ENCODE measurements at regions not wholly inside any gene's neighbourhood (a gene's known extent, or its start where the extent isn't known, plus 50 kb on each side); places are given as distances from the start of the nearest gene placed in this dataset.

- Histone ChIP-seq H3K4me3 (ENCODE audit: low read length) (no peak overlapping the region), H3K27ac (ENCODE audit: low read depth, low read length) (no peak overlapping the region), H3K9me2 (replicated peaks; ENCODE audit: control insufficient read depth, low read length) (no peaks in the 10 kb centered on the region), H3K27me3 (ENCODE audit: control insufficient read depth, low read length) (no peaks in the 10 kb centered on the region), H3K4me2 (ENCODE audit: low read length) (no peak overlapping the region), H4K20me1 (ENCODE audit: control insufficient read depth, insufficient read depth, low read depth, low read length) (no peaks in the 10 kb centered on the region), H3F3A (ENCODE audit: control insufficient read depth, insufficient read depth) (no peaks in the 10 kb centered on the region), H3K4me1 (ENCODE audit: control insufficient read depth, low read length) (no peaks in the 10 kb centered on the region), H3K79me2 (ENCODE audit: control insufficient read depth, low read length) (no peaks in the 10 kb centered on the region), H3K36me3 (ENCODE audit: control insufficient read depth, low read length) (no peaks in the 10 kb centered on the region), H3K9me3 (ENCODE audit: control insufficient read depth, insufficient read depth, low read length) (no peaks in the 10 kb centered on the region)
- no peak for TF ChIP-seq EZH2phosphoT487 (IDR thresholded peaks at IDR 0.05; ENCODE audit: borderline replicate concordance, low read length)
- no peak for TF ChIP-seq CTCF (IDR thresholded peaks at IDR 0.05; ENCODE audit: low read depth, low read length, poor library complexity, severe bottlenecking)
Measured at GRCh38 chr2:21676041-21676440, 552.3 kb downstream of the TDRD15 start.

DNA sequence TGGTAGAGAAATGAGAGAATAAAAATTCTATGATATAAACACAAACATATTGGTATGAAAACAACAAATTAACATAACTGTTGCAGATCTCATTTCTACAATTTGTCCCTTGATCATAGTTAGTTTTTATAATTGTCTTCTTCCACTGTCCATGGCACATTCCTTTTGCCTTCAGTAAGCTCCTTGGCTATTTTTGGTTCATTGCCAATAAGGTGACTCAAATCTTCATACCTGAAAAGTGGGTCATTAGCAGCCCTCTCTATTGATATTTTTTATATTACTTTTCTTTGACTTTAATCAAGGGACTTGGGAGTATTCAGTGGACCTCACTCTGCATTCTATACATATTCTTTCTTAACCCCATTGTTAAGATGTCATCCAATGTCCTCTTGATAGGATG, 552.9 kb downstream of the TDRD15 start:
- Histone ChIP-seq H3K27me3 (ENCODE audit: control insufficient read depth, low read length) (no peaks in the 10 kb centered on the region), H3K4me2 (ENCODE audit: low read length) (no peak overlapping the region), H3K36me3 (ENCODE audit: control insufficient read depth, low read length) (no peaks in the 10 kb centered on the region), H4K20me1 (ENCODE audit: control insufficient read depth, insufficient read depth, low read depth, low read length) (no peaks in the 10 kb centered on the region), H3K4me1 (ENCODE audit: control insufficient read depth, low read length) (no peaks in the 10 kb centered on the region), H3K9me2 (replicated peaks; ENCODE audit: control insufficient read depth, low read length) (no peaks in the 10 kb centered on the region), H3K9me3 (ENCODE audit: control insufficient read depth, insufficient read depth, low read length) (no peaks in the 10 kb centered on the region), H3K79me2 (ENCODE audit: control insufficient read depth, low read length) (no peaks in the 10 kb centered on the region), H3F3A (ENCODE audit: control insufficient read depth, insufficient read depth) (no peaks in the 10 kb centered on the region), H3K27ac (ENCODE audit: low read depth, low read length) (no peak overlapping the region), H3K4me3 (ENCODE audit: low read length) (no peak overlapping the region)
- no peak for TF ChIP-seq EZH2phosphoT487 (IDR thresholded peaks at IDR 0.05; ENCODE audit: borderline replicate concordance, low read length)
- TF ChIP-seq CTCF (IDR thresholded peaks at IDR 0.05; ENCODE audit: low read depth, low read length, poor library complexity, severe bottlenecking), result no peak

- H3K4me3 ChIP-seq (ENCODE audit: low read length), result no peak overlapping the region
- H3K4me2 ChIP-seq (ENCODE audit: low read length), result no peak overlapping the region
- H4K20me1 ChIP-seq (ENCODE audit: control insufficient read depth, insufficient read depth, low read depth, low read length), result no peaks in the 10 kb centered on the region
- TF ChIP-seq CTCF (IDR thresholded peaks at IDR 0.05; ENCODE audit: low read depth, low read length, poor library complexity, severe bottlenecking), result no peak
- no peak for TF ChIP-seq EZH2phosphoT487 (IDR thresholded peaks at IDR 0.05; ENCODE audit: borderline replicate concordance, low read length)
- H3K36me3 ChIP-seq (ENCODE audit: control insufficient read depth, low read length), result no peaks in the 10 kb centered on the region
- H3F3A ChIP-seq (ENCODE audit: control insufficient read depth, insufficient read depth), result no peaks in the 10 kb centered on the region
- no peaks in the 10 kb centered on the region for H3K79me2 ChIP-seq (ENCODE audit: control insufficient read depth, low read length)
- no peaks in the 10 kb centered on the region for H3K4me1 ChIP-seq (ENCODE audit: control insufficient read depth, low read length)
- H3K27me3 ChIP-seq (ENCODE audit: control insufficient read depth, low read length), result no peaks in the 10 kb centered on the region
- no peak overlapping the region for H3K27ac ChIP-seq (ENCODE audit: low read depth, low read length)
- no peaks in the 10 kb centered on the region for H3K9me3 ChIP-seq (ENCODE audit: control insufficient read depth, insufficient read depth, low read length)
- H3K9me2 ChIP-seq (replicated peaks; ENCODE audit: control insufficient read depth, low read length), result no peaks in the 10 kb centered on the region
Measured at GRCh38 chr2:21683838-21684237, 560.1 kb downstream of the TDRD15 start.

GRCh38 chr2:21687589-21687988, 563.8 kb downstream of the TDRD15 start:
- H3K4me2 ChIP-seq (ENCODE audit: low read length), result no peak overlapping the region
- TF ChIP-seq EZH2phosphoT487 (IDR thresholded peaks at IDR 0.05; ENCODE audit: borderline replicate concordance, low read length), result no peak
- no peak for TF ChIP-seq CTCF (IDR thresholded peaks at IDR 0.05; ENCODE audit: low read depth, low read length, poor library complexity, severe bottlenecking)
- H3K79me2 ChIP-seq (ENCODE audit: control insufficient read depth, low read length), result no peaks in the 10 kb centered on the region

More at GRCh38 chr2:21687589-21687988, 563.8 kb downstream of the TDRD15 start:
- H4K20me1 ChIP-seq (ENCODE audit: control insufficient read depth, insufficient read depth, low read depth, low read length), result no peaks in the 10 kb centered on the region
- no peaks in the 10 kb centered on the region for H3K4me1 ChIP-seq (ENCODE audit: control insufficient read depth, low read length)
- H3K27me3 ChIP-seq (ENCODE audit: control insufficient read depth, low read length), result no peaks in the 10 kb centered on the region
- H3K4me3 ChIP-seq (ENCODE audit: low read length), result no peak overlapping the region
- no peaks in the 10 kb centered on the region for H3K36me3 ChIP-seq (ENCODE audit: control insufficient read depth, low read length)
- H3F3A ChIP-seq (ENCODE audit: control insufficient read depth, insufficient read depth), result no peaks in the 10 kb centered on the region
- H3K27ac ChIP-seq (ENCODE audit: low read depth, low read length), result no peak overlapping the region
- H3K9me3 ChIP-seq (ENCODE audit: control insufficient read depth, insufficient read depth, low read length), result no peaks in the 10 kb centered on the region
- no peaks in the 10 kb centered on the region for H3K9me2 ChIP-seq (replicated peaks; ENCODE audit: control insufficient read depth, low read length)
